HL-60 (cell line): ENCODE measurements at regions not wholly inside any gene's neighbourhood (a gene's known extent, or its start where the extent isn't known, plus 50 kb on each side); places are given as distances from the start of the nearest gene placed in this dataset.

Experiments used
- CTCF ChIP-seq: IDR thresholded peaks from one replicate; pipeline ENCODE4 v1.5.1; 2011; ENCODE audit warnings: low read length, control low read depth, inconsistent platforms; ENCODE audit not compliant: insufficient read depth
- GABPA ChIP-seq: IDR thresholded peaks from 2 replicates; pipeline ENCODE4 v1.6.1; 2012; ENCODE audit warnings: low read depth
- POLR2AphosphoS5 ChIP-seq: IDR thresholded peaks from 2 replicates; pipeline ENCODE4 v1.6.1; 2012; ENCODE audit warnings: low read depth
- REST ChIP-seq: IDR thresholded peaks from 2 replicates; pipeline ENCODE4 v1.6.1; 2012; ENCODE audit warnings: low read depth; ENCODE audit not compliant: insufficient replicate concordance
- SPI1 ChIP-seq: IDR thresholded peaks from 2 replicates; pipeline ENCODE4 v1.6.1; 2012; ENCODE audit warnings: low read depth, mild to moderate bottlenecking, borderline replicate concordance

- TF ChIP-seq CTCF, result no peak
- TF ChIP-seq POLR2AphosphoS5, result no peak
- TF ChIP-seq REST, result no peak
- TF ChIP-seq GABPA, result no peak
- no peak for TF ChIP-seq SPI1
Measured at GRCh38 chr12:11535127-11535526, 114.3 kb upstream of the ETV6 start.
